K562 (cell line): ENCODE measurements at regions not wholly inside any gene's neighbourhood (a gene's known extent, or its start where the extent isn't known, plus 50 kb on each side); places are given as distances from the start of the nearest gene placed in this dataset.

Source experiments
- ARID1B ChIP-seq: fragments of 450-650 bp; IDR thresholded peaks from 2 replicates; pipeline ENCODE4 v1.6.1; 2016; ENCODE audit warnings: antibody characterized with exemption, mild to moderate bottlenecking, inconsistent platforms
- CHD7 ChIP-seq: fragments of 200-600 bp; sonication (generic); IDR thresholded peaks from one replicate; pipeline ENCODE4 v1.6.1; 2012; ENCODE audit warnings: mild to moderate bottlenecking, low read depth, low read length, inconsistent platforms
- CREM ChIP-seq: IDR thresholded peaks from 2 replicates; pipeline ENCODE4 v1.6.1; 2014; ENCODE audit warnings: antibody characterized with exemption, low read depth
- ETS2 ChIP-seq: IDR thresholded peaks from 2 replicates; pipeline ENCODE4 v1.6.1; 2016; ENCODE audit warnings: borderline replicate concordance, missing genetic modification characterization, mild to moderate bottlenecking, moderate library complexity, missing compliant biosample characterization; ENCODE audit not compliant: poor library complexity, severe bottlenecking
- ETV1 ChIP-seq: fragments of 450-650 bp; conservative IDR thresholded peaks from 2 replicates; pipeline ENCODE4 v1.6.1; 2016; ENCODE audit warnings: missing genetic modification characterization, control low read depth, low read depth, missing compliant biosample characterization
- FIP1L1 ChIP-seq: fragments of 200-400 bp; formaldehyde crosslinking; IDR thresholded peaks from 2 replicates; pipeline ENCODE4 v1.6.1; 2018; ENCODE audit warnings: mild to moderate bottlenecking, low read depth, low read length; ENCODE audit not compliant: poor library complexity, severe bottlenecking
- PCBP1 ChIP-seq: fragments of 200-400 bp; formaldehyde crosslinking; IDR thresholded peaks from 2 replicates; pipeline ENCODE4 v1.6.1; 2018; ENCODE audit warnings: mild to moderate bottlenecking, low read depth, low read length; ENCODE audit not compliant: poor library complexity, severe bottlenecking
- PRPF4 ChIP-seq: fragments of 200-400 bp; formaldehyde crosslinking; IDR thresholded peaks from one replicate; pipeline ENCODE4 v1.6.1; 2017; ENCODE audit warnings: low read length, low read depth, mild to moderate bottlenecking; ENCODE audit not compliant: insufficient read depth, poor library complexity, severe bottlenecking
- ZNF780A ChIP-seq: fragments of 250-450 bp; sonication (Bioruptor Pico); IDR thresholded peaks from 2 replicates; pipeline ENCODE4 v1.5.0; 2021; ENCODE audit warnings: mild to moderate bottlenecking

- no peak for TF ChIP-seq CHD7
- no peak for TF ChIP-seq CREM
- no peak for TF ChIP-seq ARID1B
- TF ChIP-seq ZNF780A, result no peak
- TF ChIP-seq PCBP1, result no peak
- no peak for TF ChIP-seq FIP1L1
- TF ChIP-seq ETV1 (tag), result no peak
- TF ChIP-seq PRPF4, result no peak
- TF ChIP-seq ETS2 (tag), result no peak
Observed at GRCh38 chr18:71025505-71026225, 736.8 kb downstream of the SOCS6 start (continued).
